HG03066 (cell line): ENCODE measurements at regions not wholly inside any gene's neighbourhood (a gene's known extent, or its start where the extent isn't known, plus 50 kb on each side); places are given as distances from the start of the nearest gene placed in this dataset.

Experiments used
- ATAC-seq: cut with Tn5 transposase; IDR thresholded peaks from one replicate; pipeline ENCODE4 v1.9.1; 2021; ENCODE audit warnings: low read depth; ENCODE audit not compliant: unreplicated experiment

DNA sequence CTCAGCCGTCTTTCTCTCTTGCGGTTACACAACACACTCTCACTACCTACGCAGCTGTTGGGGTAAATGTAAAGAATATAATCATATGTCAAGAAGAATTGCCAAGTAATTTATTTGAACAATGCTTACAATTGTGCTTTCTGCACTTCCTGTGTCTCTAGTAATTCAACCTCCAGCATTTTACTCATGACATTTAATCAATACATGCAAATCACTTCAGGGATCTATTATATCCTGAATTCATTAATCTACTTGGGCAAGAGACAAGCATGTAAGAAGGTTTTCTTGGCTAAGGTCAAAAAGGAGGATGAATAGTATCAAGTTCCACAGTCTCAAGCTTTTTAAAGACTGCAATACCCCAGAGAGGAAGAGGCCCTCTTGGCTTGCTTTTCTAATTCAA, 562.9 kb upstream of the ADARB2 start:
- ATAC-seq, result no peak

DNA sequence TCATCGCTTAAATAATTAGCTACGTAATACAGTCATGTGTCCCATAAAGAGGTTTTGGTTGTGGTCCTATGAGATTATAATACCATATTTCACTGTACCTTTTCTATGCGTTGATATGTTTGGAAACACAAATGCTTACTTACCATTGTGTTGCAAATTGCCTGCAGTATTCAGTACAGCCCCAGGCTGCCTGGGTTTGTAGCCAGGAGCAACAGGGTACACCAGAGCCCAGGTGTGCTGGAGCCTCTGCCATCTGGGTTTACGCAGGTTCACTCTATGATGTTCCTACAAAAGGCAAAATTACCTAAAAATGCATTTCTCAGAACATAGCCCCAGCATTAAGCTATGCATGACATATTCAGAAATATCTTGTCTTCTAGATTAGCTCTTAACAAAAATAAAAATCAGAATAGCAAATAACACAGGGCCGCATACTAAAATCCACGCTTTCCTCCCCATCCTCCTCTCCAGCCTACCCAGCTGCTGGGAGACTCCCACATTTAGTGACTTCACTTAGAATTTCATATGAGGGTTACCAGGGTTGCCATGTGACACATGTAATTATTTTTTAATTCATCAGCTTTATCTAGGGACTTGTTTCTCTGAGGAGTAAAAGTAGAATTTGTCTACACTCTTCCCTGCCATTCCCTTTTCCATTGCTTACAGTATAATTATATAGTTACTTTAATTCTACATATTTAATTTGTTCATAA, 559.0 kb upstream of the ADARB2 start:
- ATAC-seq, result no peak

DNA sequence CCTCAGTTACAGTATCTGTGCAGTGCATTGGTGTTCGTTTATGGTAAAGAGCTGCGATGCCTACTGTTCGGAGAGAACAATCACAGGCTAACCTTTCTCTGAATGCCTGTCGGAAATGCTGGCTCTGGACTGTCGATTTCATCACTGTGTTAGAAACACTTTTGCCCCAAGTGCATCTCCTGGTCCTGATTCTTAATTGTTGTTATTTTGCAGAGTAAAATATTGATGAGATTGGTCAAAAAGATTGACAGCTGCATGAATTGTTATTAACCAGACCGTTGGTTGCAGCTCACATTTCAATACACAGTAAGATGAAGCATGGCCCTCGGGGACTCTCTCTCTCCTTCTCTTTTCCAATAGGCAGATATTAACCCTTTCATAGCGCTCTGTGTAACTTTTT, 557.4 kb upstream of the ADARB2 start:
- ATAC-seq, result no peak

DNA sequence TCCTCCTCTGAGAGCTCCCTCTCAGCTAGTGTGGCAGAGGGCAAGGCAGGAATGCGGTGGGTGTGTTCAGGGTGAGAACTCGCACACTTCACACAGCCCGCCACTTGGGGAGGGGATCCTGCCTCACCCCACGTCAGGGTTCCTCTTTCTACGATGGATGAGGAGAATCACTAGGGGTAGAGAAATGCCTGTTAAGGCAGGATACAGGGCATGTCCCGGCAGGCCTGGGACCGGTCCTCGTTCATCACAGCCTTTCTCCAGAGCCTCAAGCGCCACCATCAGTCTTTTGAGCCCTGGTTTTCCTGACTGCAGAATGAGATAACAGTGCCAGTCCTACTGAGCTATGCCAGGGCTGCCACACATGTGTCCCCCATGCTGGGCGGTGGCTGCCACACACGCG, 546.7 kb upstream of the ADARB2 start:
- no peak for ATAC-seq

DNA sequence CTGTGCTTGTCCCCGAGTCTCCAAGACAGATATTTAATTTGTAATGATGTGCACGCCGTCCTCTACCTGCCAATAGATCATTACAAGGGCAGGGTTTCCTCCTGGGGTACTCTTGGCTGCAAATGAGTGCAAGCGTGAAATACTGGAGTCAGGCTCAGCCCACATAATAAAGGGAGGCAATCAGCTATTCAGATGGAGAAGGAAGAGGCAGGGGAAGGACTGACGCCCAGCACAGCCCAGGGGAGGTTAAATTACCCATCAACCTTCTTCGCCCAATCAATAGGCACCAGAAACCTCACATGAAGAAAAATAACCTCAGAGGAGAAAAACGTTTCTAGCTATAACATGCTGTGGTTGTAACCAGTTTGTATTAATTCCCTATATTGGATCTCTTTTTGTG, 544.9 kb upstream of the ADARB2 start:
- ATAC-seq, result no peak

DNA sequence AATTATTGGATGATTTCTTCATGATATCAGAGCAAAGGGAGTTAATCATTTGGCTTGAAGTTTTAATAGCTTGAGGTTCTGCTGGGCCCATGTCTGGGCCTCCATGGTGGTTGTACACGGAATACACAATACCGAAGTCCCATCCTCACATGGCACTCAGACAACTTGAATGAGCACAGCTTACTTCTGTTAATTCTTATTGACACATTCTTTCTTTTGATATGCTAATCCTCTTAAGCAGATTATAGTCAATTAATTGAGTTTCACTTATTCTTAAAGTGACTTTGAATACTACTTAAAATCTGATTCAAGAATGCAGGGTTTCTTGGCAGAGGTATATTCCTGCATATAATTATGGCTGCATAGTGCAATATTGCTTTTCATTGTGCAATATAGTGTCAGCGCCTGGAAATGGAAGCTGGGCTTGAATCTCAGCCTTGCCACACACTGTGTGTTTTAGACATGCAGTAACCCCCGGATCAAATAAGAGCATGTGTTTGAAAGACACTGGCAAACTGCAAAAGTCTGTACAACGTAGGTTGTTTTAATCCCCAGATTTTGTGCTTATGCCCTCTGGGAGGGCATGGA, 543.5 kb upstream of the ADARB2 start:
- no peak for ATAC-seq

GRCh38 chr10:2279711-2280110, 542.4 kb upstream of the ADARB2 start:
- no peak for ATAC-seq

DNA sequence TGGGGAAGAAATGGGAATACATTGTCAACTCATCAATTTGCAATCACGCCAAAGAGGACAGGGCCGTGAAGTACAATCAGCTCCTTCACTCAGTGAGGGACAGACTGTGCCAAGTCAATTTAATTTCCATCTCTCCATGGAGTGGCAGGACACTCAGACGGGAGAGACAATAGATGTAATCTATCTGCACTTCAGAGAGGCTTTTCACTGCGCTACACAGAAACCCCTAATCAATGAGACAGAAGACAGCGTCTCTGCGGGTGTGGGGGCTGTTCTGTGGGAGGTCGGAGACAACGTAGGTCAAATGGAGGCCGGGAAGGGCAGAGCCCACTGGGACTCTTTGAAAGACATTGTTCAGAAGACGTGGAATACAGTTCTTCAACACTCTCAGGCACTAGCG, 541.0 kb upstream of the ADARB2 start:
- no peak for ATAC-seq

- no peak for ATAC-seq
These were observed 526.2 kb upstream of the ADARB2 start for GRCh38 chr10:2263561-2263960.

DNA sequence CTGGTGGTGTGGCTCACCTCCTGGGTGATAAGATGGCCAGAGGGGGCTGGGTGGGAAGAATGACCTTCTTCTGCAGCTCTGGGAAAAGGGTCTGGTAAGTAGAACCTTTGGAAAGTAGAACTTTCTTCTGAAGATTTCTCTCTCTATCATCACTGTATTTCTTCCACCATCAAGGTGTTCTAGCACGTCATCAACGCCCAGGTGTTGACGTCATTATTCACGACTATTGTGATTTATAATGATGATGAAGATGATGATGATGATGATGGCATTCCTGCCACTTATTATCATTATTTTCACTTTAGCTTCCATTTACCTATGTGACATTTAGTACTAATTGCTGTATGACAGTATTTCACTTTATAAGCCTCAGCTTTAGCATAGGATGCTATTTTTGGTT, 525.6 kb upstream of the ADARB2 start:
- no peak for ATAC-seq

- ATAC-seq, result no peak
These were observed 525.0 kb upstream of the ADARB2 start for GRCh38 chr10:2262333-2262732.

DNA sequence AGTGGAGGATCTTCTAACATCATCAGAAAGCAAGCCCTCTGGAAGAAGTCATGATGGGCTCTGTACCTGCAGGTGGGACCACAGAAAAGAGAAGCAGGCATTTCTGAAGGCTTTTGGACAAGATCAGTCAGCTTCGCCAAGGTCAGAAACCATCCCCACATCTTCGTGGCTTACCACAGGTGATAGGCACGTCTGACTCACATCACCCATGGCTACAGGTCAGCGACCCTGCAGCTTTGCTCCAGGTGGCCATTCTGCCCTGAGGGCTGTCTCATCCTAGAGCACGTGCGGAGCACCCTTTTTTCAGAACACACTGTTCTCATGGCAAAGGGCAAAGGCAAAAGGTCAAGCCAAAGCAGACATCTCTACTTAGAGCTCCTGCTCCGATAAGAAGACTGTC, 518.9 kb upstream of the ADARB2 start:
- no peak for ATAC-seq

DNA sequence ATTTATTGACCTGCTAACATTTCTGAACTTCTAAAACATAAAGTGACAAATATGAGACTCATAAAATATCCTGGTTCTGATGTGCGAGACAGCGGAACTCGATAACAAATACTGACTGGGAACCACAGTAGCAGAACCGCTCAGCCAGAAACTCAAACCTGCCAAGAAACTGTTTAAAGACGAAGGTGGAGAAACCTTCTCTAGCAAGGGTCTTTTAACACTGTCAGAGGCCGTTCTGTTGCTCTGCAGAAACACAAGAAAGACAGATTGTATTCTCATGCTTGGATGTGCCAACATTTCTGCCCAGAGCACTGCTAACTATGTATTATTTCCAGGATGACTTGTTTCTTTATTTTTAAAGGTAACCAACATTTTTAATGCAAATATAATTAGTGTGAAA, 514.8 kb upstream of the ADARB2 start:
- ATAC-seq, result no peak

- ATAC-seq, result no peak
These were observed 514.3 kb upstream of the ADARB2 start for GRCh38 chr10:2251631-2252030.

GRCh38 chr10:2246747-2247146, 509.4 kb upstream of the ADARB2 start:
- no peak for ATAC-seq

GRCh38 chr10:2245580-2245979, 508.3 kb upstream of the ADARB2 start:
- ATAC-seq, result no peak

DNA sequence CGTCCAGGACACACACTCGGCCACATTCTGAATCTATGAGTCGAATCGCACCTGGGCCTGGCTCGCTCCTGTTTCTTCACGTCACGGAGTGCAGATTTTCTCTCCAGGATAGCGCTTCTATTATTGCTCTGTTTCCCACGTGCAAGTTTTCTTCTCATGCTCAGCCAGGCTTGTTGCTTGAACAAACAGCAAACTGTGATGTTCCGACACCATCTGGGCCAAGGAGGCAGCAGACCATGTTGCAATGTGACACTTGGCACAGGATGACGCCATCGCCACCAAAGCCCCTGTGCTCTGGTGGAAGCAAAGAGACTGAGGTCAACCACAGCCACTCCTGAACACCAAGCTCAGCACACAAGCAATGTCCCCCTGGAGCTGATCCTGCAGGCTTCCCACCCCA, 507.1 kb upstream of the ADARB2 start:
- ATAC-seq, result no peak

DNA sequence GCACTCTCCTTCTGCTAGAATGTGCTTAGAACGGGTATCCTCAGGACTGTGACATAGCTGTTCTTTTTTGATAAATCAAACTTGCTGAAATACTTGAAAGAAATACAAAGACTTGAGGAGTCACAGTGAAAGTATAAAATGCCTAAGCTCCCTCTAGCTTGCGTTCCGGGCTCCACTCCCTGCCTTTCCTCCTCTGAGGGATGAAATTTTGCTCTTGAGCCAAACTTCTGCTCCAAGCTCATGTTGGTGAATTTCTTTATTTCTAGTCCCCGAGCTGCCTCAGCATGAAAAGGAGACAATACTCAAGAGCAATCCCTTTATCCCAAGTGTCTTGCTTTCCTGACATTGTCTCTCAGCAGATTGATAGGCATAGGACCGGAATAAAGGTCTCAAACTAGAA, 499.6 kb upstream of the ADARB2 start:
- ATAC-seq, result no peak

DNA sequence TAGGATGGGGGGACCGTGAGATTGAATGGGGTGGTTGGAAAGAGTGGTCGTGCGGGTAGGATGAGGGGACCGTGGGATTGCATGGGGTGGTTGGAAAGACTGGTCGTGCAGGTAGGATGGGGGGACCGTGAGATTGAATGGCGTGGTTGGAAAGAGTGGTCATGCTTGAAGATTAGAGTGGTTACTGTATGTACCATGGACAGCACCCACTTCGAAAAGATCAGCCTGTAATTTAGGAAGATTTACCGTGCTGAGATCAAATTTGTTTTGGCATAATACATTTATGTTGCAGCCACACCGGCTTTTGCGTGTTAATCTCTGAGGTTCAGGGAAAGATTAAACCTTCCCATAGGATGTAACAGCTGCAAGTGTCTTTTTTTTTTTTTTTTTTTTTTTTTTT, 495.2 kb upstream of the ADARB2 start:
- ATAC-seq, result no peak

DNA sequence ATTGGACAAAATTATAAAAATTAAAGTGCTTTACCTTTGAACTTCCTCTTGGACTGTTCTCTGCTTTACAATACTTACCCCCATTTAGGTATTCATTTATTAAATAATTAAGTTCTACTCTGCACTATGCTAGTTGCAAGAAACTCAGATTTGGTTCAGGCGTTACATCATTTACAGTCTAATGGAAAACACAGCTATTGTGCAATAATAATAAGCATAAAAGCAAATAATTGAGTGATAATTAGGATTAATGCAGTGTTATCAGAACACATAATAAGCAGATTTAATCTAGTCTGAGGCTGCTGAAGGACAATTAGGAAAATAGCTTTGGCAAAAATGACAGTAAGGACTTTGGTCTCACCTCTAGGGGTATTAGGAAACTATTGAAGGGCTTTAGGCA, 493.2 kb upstream of the ADARB2 start:
- no peak for ATAC-seq

DNA sequence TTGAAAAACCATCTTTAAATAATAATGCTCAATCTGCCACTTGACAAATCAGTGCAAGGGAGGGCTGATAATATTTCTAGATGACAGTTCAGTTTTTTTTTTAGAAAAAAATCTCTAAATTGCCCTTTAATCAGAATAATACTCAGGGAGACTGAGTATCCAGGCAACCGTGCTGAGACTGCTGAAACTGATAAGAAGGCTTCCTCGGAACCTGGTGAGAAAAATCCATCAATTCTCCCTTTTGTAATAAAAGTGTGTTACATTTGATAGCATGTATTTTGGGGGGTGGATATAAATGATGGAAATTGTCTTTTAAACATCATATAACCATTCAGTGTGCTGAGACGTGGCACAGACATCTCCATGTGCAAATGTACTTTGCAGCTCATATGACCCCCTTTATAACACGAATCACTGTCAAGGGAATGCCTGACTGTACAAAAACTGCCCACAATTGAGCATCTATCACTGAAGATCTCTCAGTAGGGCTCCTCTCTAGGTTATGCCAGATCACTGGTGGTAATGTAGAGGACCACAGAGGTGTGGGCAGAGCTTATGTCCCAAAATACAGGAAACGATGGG, 491.1 kb upstream of the ADARB2 start:
- ATAC-seq, result no peak

GRCh38 chr10:2225609-2226008, 488.3 kb upstream of the ADARB2 start:
- ATAC-seq, result no peak
